ENCODE measurements at regions not wholly inside any gene's neighbourhood (a gene's known extent, or its start where the extent isn't known, plus 50 kb on each side); places are given as distances from the start of the nearest gene placed in this dataset.

DNA sequence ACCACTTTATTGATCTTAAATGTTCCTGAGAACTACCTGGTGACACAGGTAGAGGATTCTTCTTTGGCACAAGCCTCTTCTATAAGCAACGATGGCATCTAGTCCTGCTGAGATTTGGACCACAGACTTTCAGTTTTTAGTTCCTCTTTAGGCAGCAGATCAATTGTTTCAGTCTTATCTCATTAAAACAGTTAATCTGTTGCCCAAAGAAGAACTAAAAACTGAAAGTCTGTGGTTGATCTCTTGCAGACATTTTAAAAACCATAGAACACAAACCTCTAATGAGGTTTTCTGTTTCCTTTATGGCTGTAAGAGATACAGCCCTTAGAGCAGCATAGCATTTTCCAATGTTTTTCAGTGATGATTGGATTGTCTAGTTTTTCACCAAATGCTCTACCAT lies 480.9 kb downstream of the MTRR start:
- H3K4me3 ChIP-seq = no peak overlapping the region
- H3K4me2 ChIP-seq = no peak overlapping the region
- no peak overlapping the region for H3K9ac ChIP-seq
- peaks cover 12% of the 10 kb centered on the region for H3K9me3 ChIP-seq (ENCODE audit: low read depth)
- H3K4me1 ChIP-seq = no peaks in the 10 kb centered on the region
- no peak overlapping the region for H3K27ac ChIP-seq
- no peaks in the 10 kb centered on the region for H3K27me3 Mint-ChIP-seq (ENCODE audit: insufficient read depth, low read depth)
- H3K9me3 Mint-ChIP-seq = peaks cover 4% of the 10 kb centered on the region
- no peaks in the 10 kb centered on the region for H3F3A ChIP-seq (ENCODE audit: low read depth)
- H3K4me3 Mint-ChIP-seq = no peak overlapping the region
- no peaks in the 10 kb centered on the region for H4K20me1 ChIP-seq (ENCODE audit: low read depth)
- H3K36me3 ChIP-seq = peaks cover 3% of the 10 kb centered on the region
- H3K4me1 Mint-ChIP-seq = no peaks in the 10 kb centered on the region
- TF ChIP-seq EZH2 (IDR thresholded peaks at IDR 0.05) (no peak), EZH2phosphoT487 (IDR thresholded peaks at IDR 0.05) (no peak)
- TF ChIP-seq, protein P1, sequence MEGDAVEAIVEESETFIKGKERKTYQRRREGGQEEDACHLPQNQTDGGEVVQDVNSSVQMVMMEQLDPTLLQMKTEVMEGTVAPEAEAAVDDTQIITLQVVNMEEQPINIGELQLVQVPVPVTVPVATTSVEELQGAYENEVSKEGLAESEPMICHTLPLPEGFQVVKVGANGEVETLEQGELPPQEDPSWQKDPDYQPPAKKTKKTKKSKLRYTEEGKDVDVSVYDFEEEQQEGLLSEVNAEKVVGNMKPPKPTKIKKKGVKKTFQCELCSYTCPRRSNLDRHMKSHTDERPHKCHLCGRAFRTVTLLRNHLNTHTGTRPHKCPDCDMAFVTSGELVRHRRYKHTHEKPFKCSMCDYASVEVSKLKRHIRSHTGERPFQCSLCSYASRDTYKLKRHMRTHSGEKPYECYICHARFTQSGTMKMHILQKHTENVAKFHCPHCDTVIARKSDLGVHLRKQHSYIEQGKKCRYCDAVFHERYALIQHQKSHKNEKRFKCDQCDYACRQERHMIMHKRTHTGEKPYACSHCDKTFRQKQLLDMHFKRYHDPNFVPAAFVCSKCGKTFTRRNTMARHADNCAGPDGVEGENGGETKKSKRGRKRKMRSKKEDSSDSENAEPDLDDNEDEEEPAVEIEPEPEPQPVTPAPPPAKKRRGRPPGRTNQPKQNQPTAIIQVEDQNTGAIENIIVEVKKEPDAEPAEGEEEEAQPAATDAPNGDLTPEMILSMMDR (IDR thresholded peaks at IDR 0.05) = no peak
- DNase-seq (ENCODE audit: low spot score) = no peak
- no peaks in the 10 kb centered on the region for H3K36me3 Mint-ChIP-seq
- H3K27ac Mint-ChIP-seq = no peak overlapping the region
- no peaks in the 10 kb centered on the region for H3K27me3 ChIP-seq
- H3K79me2 ChIP-seq (ENCODE audit: low read depth) = no peaks in the 10 kb centered on the region
- no peak overlapping the region for H2AFZ ChIP-seq (replicated peaks)

DNA sequence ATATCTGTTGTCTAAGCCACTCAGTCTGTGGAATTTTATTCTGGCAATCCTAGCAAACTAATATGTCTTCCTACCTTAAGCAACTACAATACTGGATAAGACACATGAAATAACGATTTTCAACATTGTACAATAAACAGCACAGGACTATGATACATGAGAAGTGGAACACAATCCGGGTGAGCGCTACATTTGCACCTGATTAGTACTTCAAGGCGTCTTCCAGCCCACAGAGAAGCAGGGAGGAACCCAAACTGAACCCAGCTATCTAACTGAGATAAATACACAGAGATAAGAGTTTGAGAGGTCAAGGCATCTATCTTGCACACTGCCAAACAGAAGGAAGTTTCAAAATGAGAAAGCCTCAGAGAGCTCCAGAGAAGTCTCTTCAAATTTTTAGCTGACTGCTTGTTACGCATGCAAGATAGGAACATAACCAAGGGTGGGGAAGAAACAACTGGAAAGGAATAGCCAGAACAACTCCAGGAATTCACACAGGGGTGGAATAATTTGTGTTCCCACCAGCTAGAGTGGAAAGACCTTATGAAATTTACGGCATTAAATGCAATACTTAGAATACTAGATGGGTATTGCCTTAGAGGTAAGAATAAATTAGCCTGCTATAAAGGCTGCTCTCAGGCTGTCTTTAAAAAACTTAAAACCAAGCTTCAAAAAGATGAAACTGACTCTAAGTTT lies 481.8 kb downstream of the MTRR start:
- H3K27me3 ChIP-seq = no peaks in the 10 kb centered on the region
- H3K36me3 ChIP-seq = peaks cover 3% of the 10 kb centered on the region
- TF ChIP-seq EZH2 (IDR thresholded peaks at IDR 0.05) = no peak
- TF ChIP-seq EZH2phosphoT487 (IDR thresholded peaks at IDR 0.05) = no peak
- TF ChIP-seq, protein P1 (IDR thresholded peaks at IDR 0.05) = no peak
- no peak overlapping the region for H3K4me3 Mint-ChIP-seq
- no peaks in the 10 kb centered on the region for H3K36me3 Mint-ChIP-seq
- no peaks in the 10 kb centered on the region for H4K20me1 ChIP-seq (ENCODE audit: low read depth)
- no peaks in the 10 kb centered on the region for H3K79me2 ChIP-seq (ENCODE audit: low read depth)
- H3K9ac ChIP-seq = no peak overlapping the region
- H3K9me3 ChIP-seq (ENCODE audit: low read depth) = peaks cover 12% of the 10 kb centered on the region
- H3K4me2 ChIP-seq = no peak overlapping the region
- H3F3A ChIP-seq (ENCODE audit: low read depth) = no peaks in the 10 kb centered on the region
- no peak overlapping the region for H3K4me3 ChIP-seq
- no peak overlapping the region for H2AFZ ChIP-seq (replicated peaks)
- no peaks in the 10 kb centered on the region for H3K27me3 Mint-ChIP-seq (ENCODE audit: insufficient read depth, low read depth)
- H3K4me1 Mint-ChIP-seq = no peaks in the 10 kb centered on the region
- DNase-seq (ENCODE audit: low spot score) = no peak
- H3K9me3 Mint-ChIP-seq = peaks cover 4% of the 10 kb centered on the region
- H3K27ac ChIP-seq = no peak overlapping the region
- H3K27ac Mint-ChIP-seq = no peak overlapping the region
- H3K4me1 ChIP-seq = no peaks in the 10 kb centered on the region

DNA sequence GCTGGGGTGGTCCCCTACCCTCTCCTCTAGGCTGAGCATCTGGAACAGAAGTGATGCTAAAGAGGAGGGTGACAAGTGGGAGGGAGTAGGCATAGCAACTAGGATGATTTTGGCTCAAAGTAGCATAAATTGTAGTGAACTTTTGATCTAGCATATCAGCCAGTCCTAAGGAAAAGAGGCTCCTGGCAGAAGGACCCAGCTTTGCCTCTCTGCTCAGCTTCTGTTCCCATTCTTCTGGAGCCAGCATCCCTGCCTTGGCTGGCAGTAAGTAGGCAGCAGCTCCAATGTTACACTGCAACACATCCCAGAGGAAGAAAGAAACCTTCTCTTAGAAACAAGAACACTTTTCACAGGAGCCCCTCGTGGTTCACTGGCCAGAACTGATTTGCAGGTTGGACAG lies 487.0 kb downstream of the MTRR start:
- no peak overlapping the region for H3K27ac Mint-ChIP-seq
- H3K9ac ChIP-seq = no peak overlapping the region
- no peak overlapping the region for H3K4me3 ChIP-seq
- H3F3A ChIP-seq (ENCODE audit: low read depth) = no peaks in the 10 kb centered on the region
- H3K27me3 Mint-ChIP-seq (ENCODE audit: insufficient read depth, low read depth) = peaks cover 2% of the 10 kb centered on the region
- no peak overlapping the region for H3K27ac ChIP-seq
- no peaks in the 10 kb centered on the region for H3K79me2 ChIP-seq (ENCODE audit: low read depth)
- TF ChIP-seq EZH2phosphoT487 (IDR thresholded peaks at IDR 0.05) = no peak
- H3K4me2 ChIP-seq = no peak overlapping the region
- no peak for DNase-seq (ENCODE audit: low spot score)
- H3K36me3 ChIP-seq = peaks cover 3% of the 10 kb centered on the region
- no peak overlapping the region for H3K4me3 Mint-ChIP-seq
- no peaks in the 10 kb centered on the region for H3K9me3 Mint-ChIP-seq
- H3K27me3 ChIP-seq = no peaks in the 10 kb centered on the region
- H3K4me1 Mint-ChIP-seq = no peaks in the 10 kb centered on the region
- H3K36me3 Mint-ChIP-seq = no peaks in the 10 kb centered on the region
- H3K9me3 ChIP-seq (ENCODE audit: low read depth) = peaks cover 12% of the 10 kb centered on the region
- no peaks in the 10 kb centered on the region for H4K20me1 ChIP-seq (ENCODE audit: low read depth)
- no peak overlapping the region for H2AFZ ChIP-seq (replicated peaks)
- H3K4me1 ChIP-seq = no peaks in the 10 kb centered on the region

DNA sequence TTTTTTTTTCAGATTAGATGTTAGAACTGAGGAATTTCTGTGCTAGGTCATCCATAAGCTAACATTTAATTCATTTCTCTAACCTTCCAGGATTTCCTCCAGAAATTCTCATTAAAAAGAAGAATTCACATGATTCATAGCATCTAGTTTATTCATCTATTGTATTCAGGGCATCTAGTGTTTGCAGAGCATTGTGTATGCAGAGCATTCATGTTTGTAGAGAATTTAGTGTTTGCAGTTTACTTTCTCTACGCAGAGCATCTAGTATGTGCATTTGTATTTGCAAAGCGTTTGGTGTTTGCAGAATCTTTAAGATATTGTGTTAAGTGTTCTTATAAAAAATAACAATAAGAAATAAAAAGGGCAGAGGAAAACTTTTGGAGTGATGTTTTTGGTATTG lies 491.1 kb downstream of the MTRR start:
- Histone ChIP-seq H2AFZ (replicated peaks) (no peak overlapping the region), H3F3A (ENCODE audit: low read depth) (no peaks in the 10 kb centered on the region), H3K27me3 (no peaks in the 10 kb centered on the region), H3K27ac (no peak overlapping the region), H3K9ac (no peak overlapping the region), H3K9me3 (ENCODE audit: low read depth) (no peaks in the 10 kb centered on the region), H4K20me1 (ENCODE audit: low read depth) (no peaks in the 10 kb centered on the region), H3K4me1 (no peaks in the 10 kb centered on the region), H3K36me3 (no peaks in the 10 kb centered on the region), H3K4me3 (no peak overlapping the region), H3K4me2 (no peak overlapping the region), H3K79me2 (ENCODE audit: low read depth) (no peaks in the 10 kb centered on the region)
- Mint-ChIP-seq H3K36me3 (no peaks in the 10 kb centered on the region), H3K27ac (no peak overlapping the region), H3K4me3 (no peak overlapping the region), H3K4me1 (no peaks in the 10 kb centered on the region), H3K27me3 (ENCODE audit: insufficient read depth, low read depth) (peaks cover 2% of the 10 kb centered on the region), H3K9me3 (no peaks in the 10 kb centered on the region)
- TF ChIP-seq, protein P1 (IDR thresholded peaks at IDR 0.05) = no peak
- TF ChIP-seq EZH2 (IDR thresholded peaks at IDR 0.05) (no peak), EZH2phosphoT487 (IDR thresholded peaks at IDR 0.05) (no peak)
- no peak for DNase-seq (ENCODE audit: low spot score)
